GM21723 (cell line): ENCODE measurements at regions not wholly inside any gene's neighbourhood (a gene's known extent, or its start where the extent isn't known, plus 50 kb on each side); places are given as distances from the start of the nearest gene placed in this dataset.

ENCODE experiments used
- ATAC-seq: cut with Tn5 transposase; IDR thresholded peaks from one replicate; pipeline ENCODE4 v1.9.1; 2021; ENCODE audit warnings: mild to moderate bottlenecking, moderate library complexity; ENCODE audit not compliant: unreplicated experiment

DNA sequence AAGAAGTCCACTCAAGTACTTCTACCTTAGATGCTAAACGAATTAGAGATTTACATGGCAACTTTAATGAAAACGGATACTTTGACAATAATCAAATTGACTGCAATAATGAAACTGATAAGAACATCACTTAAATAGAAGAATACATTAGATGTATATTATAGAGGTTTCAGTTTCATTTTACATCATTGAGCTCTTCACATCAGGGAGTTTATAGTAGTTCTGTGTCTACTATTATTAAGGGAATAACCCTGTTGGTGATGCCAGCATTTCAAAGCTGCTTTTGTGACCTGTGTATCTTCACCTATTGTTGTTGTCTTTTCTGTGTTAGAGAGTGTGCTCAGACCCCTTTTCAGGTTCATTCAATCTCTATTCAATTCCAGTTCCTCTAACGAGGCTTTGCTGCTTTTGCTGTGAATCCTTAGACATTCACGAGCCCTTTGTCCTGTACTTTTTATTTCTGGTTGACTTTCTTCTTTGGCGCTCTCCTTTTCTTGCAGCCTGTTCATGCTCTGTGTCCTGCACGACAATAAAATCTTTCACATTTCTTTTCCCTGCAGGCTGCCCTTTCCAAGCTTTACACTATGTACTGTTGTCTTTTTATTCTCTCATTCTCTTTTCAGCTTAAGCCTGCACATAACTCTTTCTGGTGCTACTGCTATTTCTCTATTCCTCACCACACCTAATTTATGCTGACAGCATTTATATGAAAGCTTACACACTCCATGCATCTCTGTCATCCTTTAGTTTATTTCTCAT lies 232.1 kb downstream of the CPE start:
- no peak for ATAC-seq

DNA sequence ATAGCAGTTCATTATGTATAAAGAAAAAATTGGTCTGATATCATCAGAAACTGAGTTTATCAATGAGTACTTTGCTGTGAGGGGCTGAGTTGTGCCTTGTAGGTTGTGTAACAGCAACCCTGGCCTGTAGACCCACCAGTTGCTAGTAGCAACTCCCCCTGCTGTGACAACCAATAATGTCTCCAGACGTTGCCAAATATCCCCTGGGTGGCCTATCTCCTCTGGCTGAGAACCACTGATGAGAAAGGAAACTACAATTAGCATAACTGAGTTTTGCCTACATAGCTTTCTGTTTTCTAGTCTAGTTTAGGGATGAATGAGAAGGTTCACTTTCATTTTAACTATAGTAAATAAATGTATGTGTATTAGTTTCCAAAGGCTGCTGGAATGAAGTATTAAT lies 234.1 kb downstream of the CPE start:
- ATAC-seq: peak; percentile 96

DNA sequence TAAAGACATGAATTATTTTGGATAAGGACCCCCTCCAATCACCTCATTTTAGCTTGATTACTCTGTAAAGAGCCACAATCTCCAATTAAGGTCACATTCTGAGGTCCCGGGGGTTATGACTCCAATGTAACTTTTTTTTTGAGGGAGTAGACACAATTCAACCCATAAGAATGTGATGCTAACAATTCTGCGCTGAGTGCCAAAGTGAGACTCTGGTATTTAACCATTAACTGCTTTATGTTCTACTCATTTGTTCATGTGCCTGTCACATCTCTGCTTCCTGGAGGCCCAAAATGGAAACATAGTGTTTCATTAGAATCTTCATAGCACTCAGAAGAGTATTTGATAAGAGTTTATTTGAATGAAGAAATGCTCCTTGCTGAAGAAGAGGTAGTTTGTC lies 234.8 kb downstream of the CPE start:
- ATAC-seq: no peak

DNA sequence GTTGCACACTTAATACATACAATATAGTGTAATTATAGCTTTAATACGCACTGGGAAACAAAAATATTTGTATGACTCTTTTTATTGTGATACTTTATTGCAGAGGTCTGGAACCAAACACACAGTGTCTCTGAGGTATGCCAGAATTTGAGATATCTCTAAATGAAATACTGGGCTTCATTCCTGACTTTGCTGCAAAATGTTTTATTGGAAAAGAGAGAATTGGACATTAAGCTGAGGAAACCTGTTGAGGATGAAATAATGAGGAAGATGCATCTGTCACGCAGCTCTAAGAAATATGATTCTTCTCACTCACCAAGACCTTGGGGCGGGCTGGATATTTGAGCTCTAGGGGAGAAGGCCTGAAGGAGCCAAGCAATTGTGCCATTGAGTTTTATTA lies 242.1 kb downstream of the CPE start:
- ATAC-seq: no peak

DNA sequence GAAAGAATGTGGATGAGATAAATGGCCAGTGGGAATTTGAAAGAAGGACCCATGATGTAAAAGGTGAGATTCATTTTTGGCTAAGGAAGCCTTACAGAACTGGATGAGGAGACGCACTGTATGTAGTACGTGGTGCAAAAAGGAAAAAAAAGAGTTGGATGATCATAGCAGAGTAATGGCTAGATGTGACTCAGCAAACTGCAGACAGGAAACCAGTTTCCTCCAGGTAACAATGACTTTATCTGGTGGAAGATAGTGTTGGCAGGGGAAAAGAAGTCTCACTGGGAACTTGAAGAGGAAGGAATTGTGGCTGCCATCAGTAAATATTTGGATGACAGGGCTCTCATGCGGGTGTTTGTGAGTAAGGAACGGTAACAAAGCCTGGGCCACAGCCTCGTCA lies 243.2 kb downstream of the CPE start:
- no peak for ATAC-seq

DNA sequence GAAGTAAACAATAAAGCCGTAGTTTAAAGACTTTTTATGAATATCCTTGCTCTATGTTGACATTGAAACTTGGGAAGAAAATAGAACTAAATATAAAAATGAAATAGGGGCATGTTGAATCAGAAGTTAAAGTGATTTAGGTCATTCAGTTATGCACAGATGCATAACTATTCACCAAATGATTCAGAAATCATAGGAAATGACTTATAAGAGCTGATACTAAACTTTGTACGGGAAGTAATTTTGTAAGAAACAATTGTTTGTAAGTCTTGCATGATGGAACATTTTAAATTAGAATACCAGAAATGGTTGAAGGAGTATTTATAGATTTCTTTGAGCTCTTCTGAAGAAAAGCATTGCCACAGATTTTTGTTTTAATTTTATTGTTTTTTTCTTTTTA lies 246.5 kb downstream of the CPE start:
- ATAC-seq: no peak

DNA sequence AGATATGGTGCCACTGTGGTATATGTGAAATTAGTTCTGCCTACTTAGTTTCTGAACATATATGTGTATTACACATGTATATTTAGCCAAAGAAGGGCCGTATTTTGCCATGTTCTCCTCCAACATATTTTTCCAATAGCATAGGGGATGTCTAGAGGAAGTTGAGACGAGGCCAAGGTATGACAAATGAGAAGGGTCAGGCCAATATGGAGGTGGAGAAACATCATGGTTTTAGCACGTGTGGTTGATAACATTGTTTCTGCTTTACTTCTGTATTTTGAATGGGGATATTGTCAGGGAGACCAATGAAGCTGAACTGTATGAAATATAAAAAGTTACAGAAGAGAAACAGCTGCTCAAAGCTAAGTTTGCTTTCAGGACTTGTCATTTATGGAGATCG lies 246.7 kb upstream of the TLL1 start:
- ATAC-seq: no peak

DNA sequence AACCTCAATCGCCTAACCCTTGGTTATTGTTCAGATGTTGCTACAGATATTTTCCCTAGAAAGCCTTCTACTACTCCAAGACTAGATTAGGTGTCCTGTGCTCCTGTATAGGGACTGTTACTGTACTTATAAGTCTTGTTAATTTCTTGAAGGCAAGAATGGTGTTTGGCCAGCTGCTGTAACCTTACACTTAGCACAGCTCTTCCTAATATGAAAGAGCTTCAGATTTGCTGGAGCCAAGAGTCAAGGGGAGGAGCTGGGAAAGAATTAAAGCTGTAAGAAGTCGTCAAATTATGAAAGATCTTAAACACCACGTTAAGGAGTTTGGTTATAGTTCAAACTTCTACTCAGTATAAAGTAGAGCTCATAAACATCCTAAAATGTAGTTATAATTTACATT lies 245.9 kb upstream of the TLL1 start:
- ATAC-seq: no peak

DNA sequence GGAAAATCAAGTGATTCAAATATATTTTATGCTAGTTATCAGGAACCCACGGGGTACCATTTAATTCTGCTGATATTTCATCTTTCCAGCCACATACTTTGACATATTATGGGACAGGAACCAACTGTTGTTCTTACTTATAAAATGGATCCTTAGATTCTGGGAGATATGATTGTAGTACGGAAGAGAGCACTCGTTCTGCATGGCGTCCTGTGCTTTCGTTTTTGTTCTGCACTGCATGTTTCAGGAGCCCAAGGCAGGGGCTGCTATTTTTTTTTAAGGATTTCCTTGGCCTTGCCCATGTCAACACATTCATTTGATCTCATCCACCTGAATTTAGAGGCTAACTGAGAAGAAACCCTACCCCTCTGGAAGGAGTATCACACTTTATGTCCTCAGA lies 245.5 kb upstream of the TLL1 start:
- no peak for ATAC-seq

DNA sequence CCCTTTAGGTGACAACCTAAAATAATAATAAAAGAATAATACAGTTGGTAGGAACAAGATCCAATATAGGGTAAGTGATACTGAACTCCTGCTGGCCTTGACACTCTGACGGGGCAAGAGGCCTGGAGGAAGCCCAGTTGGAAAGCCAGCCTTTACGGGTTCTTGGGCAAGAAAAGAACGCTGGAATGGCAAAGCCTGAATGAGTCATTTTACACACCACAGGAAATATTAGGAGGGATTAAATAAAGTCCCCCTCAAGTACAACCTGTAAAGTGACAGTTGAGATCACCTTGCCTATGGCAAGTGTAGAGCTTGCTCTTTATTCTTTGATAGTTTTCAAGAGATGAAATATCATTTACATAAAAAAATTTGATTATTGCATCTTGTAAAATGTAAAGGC lies 244.5 kb upstream of the TLL1 start:
- no peak for ATAC-seq

DNA sequence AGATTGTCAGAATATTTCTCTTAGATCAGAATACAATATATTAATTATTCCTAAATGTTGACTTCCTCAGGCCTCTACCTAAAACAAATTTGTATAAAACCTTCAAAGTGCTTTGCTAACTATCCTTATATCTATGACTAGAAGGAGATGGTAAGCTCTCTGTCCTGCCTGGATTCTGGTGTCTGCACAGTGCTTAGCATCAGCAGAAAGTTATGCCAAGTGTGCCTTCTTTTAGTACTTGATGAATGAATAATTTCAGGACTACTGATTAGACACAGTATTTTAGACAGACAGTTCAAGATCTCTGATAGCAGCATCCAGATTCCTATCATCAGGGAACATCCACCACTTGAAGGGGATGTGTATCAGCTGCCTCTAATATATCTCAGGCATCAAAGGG lies 242.4 kb upstream of the TLL1 start:
- ATAC-seq: no peak

DNA sequence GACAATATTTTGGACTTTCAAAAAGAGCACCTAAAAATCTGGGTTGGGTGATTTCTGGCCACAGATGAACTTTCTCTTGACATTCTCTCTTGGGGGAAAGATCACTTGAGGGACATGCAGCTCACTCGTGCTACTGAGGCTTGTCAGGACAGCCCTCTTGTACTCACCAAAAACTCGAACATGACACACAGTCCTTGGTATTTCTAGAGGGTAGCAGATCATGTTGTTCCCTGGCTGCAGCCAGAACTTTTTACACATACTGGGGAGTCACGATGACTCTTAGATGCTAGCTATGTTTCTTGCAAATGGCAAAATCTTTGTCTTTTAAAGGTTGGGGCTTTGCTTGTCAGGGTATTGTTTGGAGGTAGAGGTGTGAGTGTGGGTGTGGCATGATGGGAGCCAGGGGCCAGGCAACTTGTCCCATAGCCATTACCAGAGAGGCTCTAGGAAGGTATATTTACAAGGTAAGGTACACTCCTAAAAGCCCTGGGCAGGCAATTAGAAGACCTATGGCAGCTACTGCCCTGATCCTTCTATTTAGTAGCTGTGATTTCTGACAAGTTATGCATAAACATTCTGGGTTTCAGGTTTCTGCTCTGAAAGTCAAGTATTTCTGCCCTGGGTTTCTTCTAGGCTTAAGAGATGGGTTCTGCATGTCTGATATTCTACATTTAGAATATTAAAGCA lies 241.7 kb upstream of the TLL1 start:
- no peak for ATAC-seq

DNA sequence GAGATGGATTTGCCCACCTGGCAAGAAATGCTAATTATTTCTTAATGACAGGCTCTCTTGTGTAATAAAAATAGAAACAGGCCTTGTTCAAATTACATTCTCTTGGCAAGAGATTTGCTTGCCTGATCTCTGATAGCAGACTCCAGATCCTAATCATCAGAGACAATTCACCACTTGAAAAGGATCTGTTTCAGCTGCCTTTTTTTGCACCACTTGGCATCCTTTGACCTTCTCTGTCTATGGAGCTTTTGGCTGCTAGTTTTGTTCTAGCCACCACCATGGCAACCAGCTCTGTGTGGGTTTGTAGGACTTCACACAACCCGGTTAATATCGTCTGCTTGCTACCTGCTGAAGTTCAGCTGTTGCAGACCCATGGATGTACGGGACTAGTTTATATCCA lies 241.1 kb upstream of the TLL1 start:
- ATAC-seq: no peak

DNA sequence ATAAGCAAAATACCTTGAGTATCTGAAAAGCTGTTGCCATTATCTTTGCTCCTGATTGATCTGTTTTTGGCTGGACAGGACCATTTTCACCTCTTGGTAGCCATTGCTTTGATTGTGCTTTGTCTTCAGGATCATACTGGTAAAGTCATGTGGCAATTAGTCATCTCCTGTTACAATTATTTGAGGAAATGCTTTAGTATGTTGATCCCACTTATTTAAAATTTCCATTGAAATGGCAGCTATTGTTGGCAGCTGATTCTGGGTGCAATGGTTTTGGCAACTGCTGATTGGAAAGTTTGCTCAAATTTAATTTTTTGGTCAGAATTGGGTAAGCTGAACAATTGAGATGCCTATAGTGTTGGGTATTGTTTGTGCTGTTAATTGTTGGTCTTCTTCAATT lies 238.3 kb upstream of the TLL1 start:
- ATAC-seq: no peak

DNA sequence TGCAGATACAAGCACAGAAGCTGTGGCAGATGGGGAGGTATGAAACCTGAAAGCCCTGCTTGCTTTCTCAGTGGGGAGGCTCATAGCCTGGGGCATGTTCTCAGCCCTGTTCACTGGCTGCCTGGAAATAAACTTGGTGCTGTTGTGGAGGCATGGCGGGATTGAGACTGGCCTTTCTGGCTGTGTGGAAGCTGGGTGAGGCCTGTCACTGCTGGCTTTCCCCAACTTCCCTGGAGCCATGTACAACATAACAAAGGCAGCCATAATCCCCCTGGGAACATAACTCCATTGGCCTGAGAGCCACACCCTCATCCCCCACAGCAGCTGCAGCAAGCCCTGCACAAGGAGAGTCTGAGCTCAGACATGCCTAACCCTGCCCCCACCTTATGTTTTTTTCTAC lies 237.7 kb upstream of the TLL1 start:
- ATAC-seq: no peak

DNA sequence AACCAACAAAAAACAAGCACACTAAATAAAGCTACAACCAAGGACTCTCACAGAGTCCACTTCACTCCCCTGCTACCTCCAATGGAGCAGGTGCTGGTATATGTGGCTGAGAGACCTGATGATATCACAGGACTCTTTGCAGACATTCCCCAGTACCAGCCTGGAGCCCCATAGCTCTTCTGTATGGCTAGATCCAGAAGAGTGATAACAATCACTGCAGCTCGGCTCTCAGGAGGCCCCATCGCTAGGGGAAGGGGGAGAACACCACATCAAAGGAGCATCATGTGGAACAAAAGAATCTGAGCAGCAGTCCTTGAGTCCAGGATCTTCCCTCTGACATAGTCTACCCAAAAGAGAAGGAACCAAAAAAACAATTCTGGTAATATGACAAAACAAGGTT lies 237.1 kb upstream of the TLL1 start:
- ATAC-seq: no peak

DNA sequence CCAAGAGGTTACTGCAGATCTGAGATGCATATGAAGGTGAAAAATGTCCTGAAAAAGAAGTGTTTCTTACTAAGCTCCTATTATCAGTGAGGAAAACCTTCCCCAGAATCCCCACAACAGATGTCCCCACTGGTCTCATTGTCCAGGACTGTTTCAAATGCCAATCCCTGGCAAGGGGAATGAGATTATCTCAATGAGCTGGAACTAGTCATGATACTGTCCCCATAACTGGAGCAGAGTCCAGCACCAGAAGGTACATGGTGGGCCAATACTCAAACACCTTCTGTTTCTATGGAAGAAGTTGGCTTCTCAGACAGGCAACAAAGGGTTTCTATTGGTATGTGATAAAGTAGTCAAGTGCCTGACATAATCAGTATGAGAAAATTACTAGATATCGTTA lies 221.1 kb upstream of the TLL1 start:
- ATAC-seq: no peak

DNA sequence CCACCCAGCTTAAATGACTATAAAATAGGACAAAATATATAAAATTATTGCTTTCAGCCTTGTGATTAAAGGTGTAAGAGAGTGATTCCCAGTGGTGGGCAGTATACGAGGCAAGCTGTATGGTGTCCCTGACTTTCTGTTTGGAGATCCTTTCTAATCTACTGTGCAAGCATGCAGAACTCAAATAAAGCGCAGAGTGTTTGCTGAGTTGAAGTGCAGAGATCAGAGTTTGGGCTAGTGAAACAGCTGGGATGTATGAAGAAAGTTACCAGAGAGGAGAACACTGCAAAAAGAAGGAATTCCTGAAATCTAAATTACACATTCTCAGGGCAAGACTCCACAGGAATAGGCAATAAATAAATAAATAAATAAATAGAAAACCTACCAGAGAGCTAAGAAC lies 218.5 kb upstream of the TLL1 start:
- no peak for ATAC-seq

DNA sequence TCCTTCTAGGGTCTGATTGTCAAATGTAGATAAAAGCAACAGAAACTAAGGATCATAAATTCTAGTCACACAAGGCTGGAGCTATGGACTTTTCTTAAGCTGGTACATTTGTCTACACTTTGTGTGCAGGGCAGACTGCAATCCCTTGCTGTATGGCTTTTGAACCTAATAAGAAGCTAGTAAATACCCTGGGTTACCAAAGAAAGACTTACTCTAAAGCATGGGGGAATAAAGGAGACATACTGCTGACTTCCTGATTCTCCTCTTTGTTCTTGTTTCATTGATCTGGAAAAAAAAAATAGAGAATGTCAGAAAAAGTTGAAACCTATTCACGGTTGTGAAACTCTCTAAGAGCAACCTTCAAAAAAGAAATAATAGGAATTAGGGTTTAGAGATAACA lies 216.6 kb upstream of the TLL1 start:
- ATAC-seq: no peak

DNA sequence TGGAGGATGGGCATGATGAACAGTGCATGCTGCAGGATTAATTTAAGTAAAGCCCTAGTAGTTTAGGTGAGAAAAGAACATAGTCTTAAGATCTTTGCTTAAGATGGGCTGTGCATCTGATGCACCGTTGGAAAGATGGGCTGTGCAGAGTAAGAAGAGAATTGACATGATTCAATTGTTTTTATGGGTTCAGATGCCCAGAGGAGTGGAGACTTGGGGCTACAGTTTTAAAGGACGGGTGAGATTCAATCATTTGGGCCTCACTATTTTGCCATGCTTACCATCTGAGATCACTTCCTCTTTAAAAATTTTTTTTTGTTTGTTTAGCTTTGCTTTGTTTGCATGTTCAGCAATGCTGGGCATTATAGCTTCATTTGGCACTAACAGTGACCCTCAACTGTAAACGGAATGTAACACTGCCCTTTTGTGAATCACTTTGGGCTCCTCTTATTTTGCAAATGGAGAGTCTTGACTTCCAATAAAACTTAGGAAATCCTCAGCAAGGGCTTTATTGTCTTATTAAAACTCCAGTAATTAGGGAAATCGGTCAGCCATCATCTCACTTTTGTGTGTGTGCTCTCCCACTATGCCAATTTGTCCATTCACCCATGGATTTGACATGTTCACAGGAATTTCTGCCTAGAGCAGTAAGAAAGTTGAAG lies 216.1 kb upstream of the TLL1 start:
- no peak for ATAC-seq

DNA sequence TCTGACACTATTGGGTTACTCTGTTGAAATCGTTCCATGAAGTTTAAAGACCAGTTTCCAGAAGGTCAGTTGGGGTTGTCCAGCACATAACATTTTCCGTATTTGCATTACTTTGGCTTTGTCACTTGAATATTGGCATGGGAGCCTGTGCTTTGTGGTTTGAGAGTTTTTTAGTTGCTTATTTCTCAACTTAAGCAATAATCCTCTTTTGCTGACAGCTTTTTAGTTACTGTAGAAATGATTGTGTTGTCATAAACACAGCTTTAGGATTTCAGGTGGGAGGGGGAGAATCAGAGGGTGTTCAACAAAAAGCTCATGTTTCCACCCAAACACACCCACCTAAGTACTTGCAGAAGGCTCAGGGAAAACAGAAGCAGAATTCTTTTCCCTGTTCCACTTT lies 210.7 kb upstream of the TLL1 start:
- ATAC-seq: no peak

DNA sequence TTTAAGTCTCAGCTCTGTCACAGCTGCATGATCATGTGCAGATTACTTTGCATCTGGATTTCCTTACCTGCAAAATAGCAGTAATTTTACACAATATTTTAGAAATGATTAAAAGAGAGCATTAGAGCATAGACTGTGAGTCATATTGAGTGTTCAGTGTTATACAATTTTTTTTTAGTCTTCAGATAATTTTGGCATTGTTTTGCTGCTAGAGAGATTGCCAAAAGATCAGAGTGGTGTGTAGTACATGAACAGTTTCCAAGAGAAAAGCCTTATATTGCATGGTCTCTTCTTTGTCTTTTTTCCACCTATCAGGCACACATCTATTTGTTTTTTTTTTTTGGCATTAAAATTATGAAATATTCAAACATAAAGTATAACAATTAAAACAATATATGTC lies 209.6 kb upstream of the TLL1 start:
- no peak for ATAC-seq
